Endothelial cell of umbilical vein (primary cell): ENCODE measurements at regions not wholly inside any gene's neighbourhood (a gene's known extent, or its start where the extent isn't known, plus 50 kb on each side); places are given as distances from the start of the nearest gene placed in this dataset.

Source experiments
- BruUV-seq: library from RNA; stranded (reverse); fragments of 400-500 nt; replicated peaks from 2 replicates; lab custom pipeline; 2021; lab: Mats Ljungman, UMichigan
- CTCF ChIA-PET: fragments of 300-600, 350-600 bp; sonication (Branson Sonifier 250); formaldehyde crosslinking; loops from one replicate; lab custom pipeline; 2021; ENCODE audit warnings: antibody characterized with exemption, inconsistent platforms; lab: Charles Lee
- POLR2A ChIA-PET: fragments of 300-600, 350-600 bp; sonication (Branson Sonifier 250); formaldehyde crosslinking; loops from one replicate; lab custom pipeline; 2021; ENCODE audit warnings: antibody characterized with exemption, inconsistent platforms; lab: Charles Lee
- DNase-seq: peaks from one replicate; pipeline ENCODE4 v3.0.0-alpha.2; 2011; ENCODE audit warnings: low read depth, low spot score
- FAIRE-seq: peaks from 2 replicates; lab custom pipeline; 2011; peaks lifted over from hg19 to GRCh38; lab: Jason Lieb, UNC
- H2AFZ ChIP-seq: 2 replicates; pipeline ENCODE4 v1.6.0; 2012; ENCODE audit warnings: low read depth, low read length, control low read depth, inconsistent platforms
- H3K27ac ChIP-seq: 2 replicates; pipeline ENCODE4 v1.5.1; 2011; ENCODE audit warnings: low read depth, mild to moderate bottlenecking, control low read depth, low read length, moderate library complexity; ENCODE audit not compliant: insufficient read depth
- H3K27me3 ChIP-seq, 2 experiments: 2 replicates each; pipeline versions ENCODE4 v1.6.0 to v1.6.1; 2011; ENCODE audit warnings: low read length in 2 of 2, mixed read lengths in 1 of 2; ENCODE audit not compliant: control insufficient read depth in 2 of 2, insufficient read depth in 2 of 2
- H3K36me3 ChIP-seq, 2 experiments: 2 replicates in 1 of 2; 3 replicates in 1 of 2; pipeline ENCODE4 v1.5.1; 2011; ENCODE audit warnings: low read length in 2 of 2, mild to moderate bottlenecking in 1 of 2, moderate library complexity in 1 of 2; ENCODE audit not compliant: control insufficient read depth in 2 of 2, insufficient read depth in 2 of 2; ENCODE audit errors: extremely low read depth in 1 of 2
- H3K4me1 ChIP-seq: 3 replicates; pipeline ENCODE4 v1.5.1; 2011; ENCODE audit warnings: mild to moderate bottlenecking, low read length; ENCODE audit not compliant: control insufficient read depth, insufficient read depth; ENCODE audit errors: extremely low read depth
- H3K4me2 ChIP-seq: 2 replicates; pipeline ENCODE4 v1.6.1; 2011; ENCODE audit warnings: low read length, control low read depth, mixed read lengths; ENCODE audit not compliant: insufficient read depth
- H3K4me3 ChIP-seq, 3 experiments: fragments of 200-600 bp in 1 of 3; sonication (generic), shearing (Covaris generic) in 1 of 3; replicated peaks in 1 of 3; 2 replicates each; pipeline ENCODE4 v1.5.1; 2011 to 2016; ENCODE audit warnings: control low read depth in 3 of 3, low read length in 3 of 3, mild to moderate bottlenecking in 2 of 3, inconsistent platforms in 1 of 3, low read depth in 1 of 3, moderate library complexity in 1 of 3; ENCODE audit not compliant: insufficient read depth in 1 of 3
- H3K79me2 ChIP-seq: 2 replicates; pipeline ENCODE4 v1.6.0; 2012; ENCODE audit warnings: low read length, inconsistent platforms; ENCODE audit not compliant: control insufficient read depth, insufficient read depth
- H3K9ac ChIP-seq: replicated peaks from 2 replicates; pipeline ENCODE3; 2011; ENCODE audit warnings: low read length, control low read depth; ENCODE audit not compliant: insufficient read depth; ENCODE audit errors: extremely low read depth
- H3K9me1 ChIP-seq: replicated peaks from 3 replicates; pipeline ENCODE4 v1.6.0; 2011; ENCODE audit warnings: mild to moderate bottlenecking, low read length; ENCODE audit not compliant: control insufficient read depth, insufficient read depth; ENCODE audit errors: extremely low read depth
- H3K9me3 ChIP-seq: replicated peaks from 2 replicates; pipeline ENCODE4 v1.5.1; 2012; ENCODE audit warnings: low read length, inconsistent platforms; ENCODE audit not compliant: control insufficient read depth, insufficient read depth
- H4K20me1 ChIP-seq: replicated peaks from 2 replicates; pipeline ENCODE3; 2011; ENCODE audit warnings: mild to moderate bottlenecking, low read length; ENCODE audit not compliant: control insufficient read depth, insufficient read depth; ENCODE audit errors: extremely low read depth
- CTCF ChIP-seq, 2 donors: IDR thresholded peaks; 1 replicate in 1 of 2; 2 replicates in 1 of 2; pipeline ENCODE4 v1.5.1; 2011; ENCODE audit warnings: low read length in 2 of 2, mild to moderate bottlenecking in 2 of 2, moderate library complexity in 2 of 2, control low read depth in 1 of 2, inconsistent platforms in 1 of 2, low read depth in 1 of 2; ENCODE audit not compliant: insufficient read depth in 1 of 2; ENCODE audit errors: extremely low read depth in 1 of 2
- FOS ChIP-seq: IDR thresholded peaks from 2 replicates; pipeline ENCODE4 v1.6.1; 2011; ENCODE audit warnings: mild to moderate bottlenecking, low read length, moderate library complexity, borderline replicate concordance; ENCODE audit not compliant: insufficient read depth
- JUN ChIP-seq: IDR thresholded peaks from 2 replicates; pipeline ENCODE4 v1.6.1; 2011; ENCODE audit warnings: borderline replicate concordance, low read depth; ENCODE audit not compliant: insufficient read length, insufficient read depth
- MAX ChIP-seq: IDR thresholded peaks from 2 replicates; pipeline ENCODE4 v1.6.1; 2011; ENCODE audit not compliant: insufficient read depth, insufficient read length
- MYC ChIP-seq: IDR thresholded peaks from one replicate; pipeline ENCODE4 v1.6.1; 2011; ENCODE audit warnings: mild to moderate bottlenecking, low read depth, low read length
- POLR2A ChIP-seq: IDR thresholded peaks from 2 replicates; pipeline ENCODE4 v1.6.1; 2012; ENCODE audit warnings: low read depth, mild to moderate bottlenecking, control low read depth, low read length
- POLR2AphosphoS5 ChIP-seq: IDR thresholded peaks from 2 replicates; pipeline ENCODE4 v1.6.1; 2012; ENCODE audit warnings: low read depth, mild to moderate bottlenecking, control low read depth, low read length, moderate library complexity; ENCODE audit not compliant: insufficient read depth
- dilution Hi-C: fragments of 300-500 bp; cut with MboI; formaldehyde crosslinking; loops from one replicate; pipeline ENCODE4 v1.15.0; 2019; ENCODE audit warnings: low sequenced_read_pairs; ENCODE audit not compliant: extremely low pct_ligation_motif_present
- intact Hi-C: fragments of 100-400 bp; cut with micrococcal nuclease; formaldehyde crosslinking; loops from one replicate; pipeline ENCODE4 v1.10.0; 2022

- no peak overlapping the region for H3K27ac ChIP-seq
- no peaks in the 10 kb centered on the region for H3K36me3 ChIP-seq
- no peak for TF ChIP-seq POLR2AphosphoS5
- no peak for TF ChIP-seq MYC
- TF ChIP-seq JUN, result no peak
- no peak for TF ChIP-seq CTCF (IDR thresholded peaks at IDR 0.05; ENCODE audit: extremely low read depth in 1 of 2, insufficient read depth in 1 of 2, low read depth in 1 of 2, low read length in 2 of 2)
- no peak for TF ChIP-seq FOS
- no peak for TF ChIP-seq POLR2A
- TF ChIP-seq MAX, result no peak
- H3K27me3 ChIP-seq, result peaks cover 0 to 1% of the 10 kb centered on the region in 2 experiments
- H3K79me2 ChIP-seq, result no peaks in the 10 kb centered on the region
- H3K4me3 ChIP-seq, result no peak overlapping the region
- no peaks in the 10 kb centered on the region for H3K4me1 ChIP-seq
- CTCF ChIA-PET, result interaction anchor here (4.9 kb wide), 1 partner anchor 12 kb away, joined by 33 read pairs; no protein-coding TSS in a partner anchor
- FAIRE-seq (no peak), DNase-seq (no peak)
- no peaks in the 10 kb centered on the region for H3K9me3 ChIP-seq
- POLR2A ChIA-PET, result no interaction called here
- H2AFZ ChIP-seq, result no peak overlapping the region
- intact Hi-C loops (no loop called here), dilution Hi-C loops (no loop called here)
- BruUV-seq, result no TSS peak
- H3K4me2 ChIP-seq, result no peak overlapping the region
- no peaks in the 10 kb centered on the region for H3K9me1 ChIP-seq
- H3K9ac ChIP-seq, result no peak overlapping the region
- H4K20me1 ChIP-seq, result no peaks in the 10 kb centered on the region
Observed at GRCh38 chr13:31898378-31899071, 133.0 kb upstream of the FRY start.
